ENCODE measurements at regions not wholly inside any gene's neighbourhood (a gene's known extent, or its start where the extent isn't known, plus 50 kb on each side); places are given as distances from the start of the nearest gene placed in this dataset.

DNA sequence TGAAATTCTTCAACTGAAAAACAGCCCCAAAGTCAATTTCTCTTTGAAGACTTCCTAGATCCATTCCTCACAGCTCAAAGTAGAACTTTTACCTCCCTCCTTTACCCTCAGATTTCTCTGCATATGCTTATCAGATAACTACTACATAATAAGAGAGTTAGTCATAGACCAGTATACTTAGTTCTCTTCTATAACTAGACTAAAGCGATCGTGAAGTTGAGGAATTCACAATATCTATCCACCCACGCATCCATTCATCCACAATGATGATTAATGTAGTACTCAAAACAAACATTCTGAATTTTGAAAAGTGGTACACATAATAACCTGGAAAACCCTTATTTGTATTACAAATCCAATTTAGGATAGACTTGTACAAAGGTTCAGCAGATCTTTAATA is 800.9 kb upstream of the TENM4 start:
- in situ Hi-C loops (cut with MboI; ENCODE audit: low pct_unique_long_range_greater_than_20kb, low sequenced_read_pairs): no loop called here
- no peak for DNase-seq

DNA sequence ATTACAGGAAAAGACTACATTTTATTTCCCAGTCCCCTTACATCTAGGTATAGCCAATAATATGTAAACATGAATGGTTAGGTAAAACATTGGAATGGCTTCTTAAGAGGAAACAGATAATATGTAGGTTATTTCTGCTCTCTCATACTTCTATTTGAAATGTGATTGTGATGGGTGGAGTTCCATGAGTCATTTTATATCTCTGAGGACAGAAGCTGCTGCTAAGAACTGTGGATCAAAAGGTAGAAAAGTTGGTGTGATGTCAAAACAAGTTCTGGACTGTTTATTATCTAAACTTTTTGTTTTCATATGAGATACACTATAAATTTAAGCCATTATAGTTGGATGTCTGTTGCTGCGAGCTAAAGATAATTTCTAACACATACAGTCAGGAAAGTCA is 799.4 kb upstream of the TENM4 start:
- in situ Hi-C loops (cut with MboI; ENCODE audit: low pct_unique_long_range_greater_than_20kb, low sequenced_read_pairs): no loop called here
- DNase-seq: no peak

DNA sequence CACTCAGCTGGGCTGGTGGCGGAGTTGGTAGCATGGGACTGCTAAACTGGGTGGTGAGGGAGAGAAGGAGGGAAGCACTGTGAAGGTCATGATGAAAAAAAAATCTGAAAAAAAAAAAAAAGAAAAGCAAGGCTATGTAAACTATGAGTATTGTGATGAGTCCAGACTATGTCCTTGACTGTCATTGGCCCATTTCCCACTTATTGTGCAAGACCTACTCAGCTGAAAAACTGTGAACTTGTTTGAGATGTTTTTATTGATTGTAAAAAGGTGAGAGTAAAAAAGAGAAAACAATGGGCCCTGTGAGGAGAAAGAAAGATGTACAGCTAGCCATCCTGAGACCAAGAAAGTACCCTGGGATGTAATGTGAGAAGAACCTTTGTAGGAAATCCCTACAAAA is 798.4 kb upstream of the TENM4 start:
- in situ Hi-C loops (cut with MboI; ENCODE audit: low pct_unique_long_range_greater_than_20kb, low sequenced_read_pairs): no loop called here
- no peak for DNase-seq

DNA sequence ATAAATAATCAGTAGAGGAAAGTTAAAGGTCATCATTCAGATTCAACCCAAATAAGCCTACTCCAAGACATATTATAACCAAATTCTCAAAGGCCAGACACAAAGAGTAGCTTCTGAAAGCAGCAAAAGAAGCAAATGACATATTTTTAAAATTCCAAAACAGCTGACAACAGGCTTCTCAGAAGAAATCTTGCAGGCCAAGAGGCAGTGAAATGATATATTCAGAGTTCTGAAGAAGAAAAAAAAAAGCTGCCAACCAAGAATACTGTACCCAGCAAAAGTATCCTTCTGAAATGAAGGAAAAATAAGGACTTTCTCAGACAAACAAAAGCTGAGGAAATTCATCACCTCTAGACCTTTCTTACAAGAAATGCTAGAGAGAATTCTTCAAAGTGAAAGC is 787.1 kb upstream of the TENM4 start:
- in situ Hi-C loops (cut with MboI; ENCODE audit: low pct_unique_long_range_greater_than_20kb, low sequenced_read_pairs): no loop called here

DNA sequence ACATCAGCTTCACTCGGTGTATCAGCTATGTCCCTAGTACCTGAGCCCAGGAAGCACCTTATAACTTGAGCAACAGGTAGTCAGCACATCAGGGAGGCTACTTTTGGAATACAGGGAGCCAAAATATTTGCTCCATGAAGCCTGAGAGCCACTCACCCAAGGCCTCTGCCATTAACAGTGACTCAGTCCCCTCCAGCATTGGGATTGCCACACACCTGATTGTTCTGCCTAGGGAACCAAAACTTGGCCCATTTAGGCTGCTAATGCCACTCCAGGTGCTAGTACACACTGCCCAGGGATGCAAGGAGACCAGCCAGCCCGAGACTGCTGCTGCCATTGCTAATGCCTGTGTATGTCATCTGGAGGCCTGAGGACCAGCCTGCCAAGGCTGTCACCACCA is 773.6 kb upstream of the TENM4 start:
- in situ Hi-C loops (cut with MboI; ENCODE audit: low pct_unique_long_range_greater_than_20kb, low sequenced_read_pairs): no loop called here
- DNase-seq: no peak

More for the DNA sequence above, 787.1 kb upstream of the TENM4 start:
- DNase-seq: no peak

DNA sequence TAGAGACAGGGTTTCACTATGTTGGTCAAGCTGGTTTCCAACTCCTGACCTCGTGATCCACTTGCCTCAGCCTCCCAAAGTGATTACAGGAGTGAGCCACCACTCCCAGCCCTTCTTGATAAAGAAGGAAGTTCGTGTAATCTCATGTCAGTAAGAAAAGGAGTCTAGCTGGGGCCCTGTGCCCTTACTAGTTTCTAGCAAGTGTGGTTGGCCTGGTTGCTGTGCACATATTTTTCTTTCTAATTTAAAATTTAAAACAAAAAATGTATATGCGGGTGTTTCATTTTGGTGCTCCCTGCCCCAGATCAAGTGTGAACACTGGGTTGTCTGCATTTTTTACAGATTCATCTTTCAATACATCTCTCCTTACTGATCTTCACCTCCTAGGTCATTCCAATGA is 770.8 kb upstream of the TENM4 start:
- no peak for DNase-seq
- in situ Hi-C loops (cut with MboI; ENCODE audit: low pct_unique_long_range_greater_than_20kb, low sequenced_read_pairs): no loop called here

DNA sequence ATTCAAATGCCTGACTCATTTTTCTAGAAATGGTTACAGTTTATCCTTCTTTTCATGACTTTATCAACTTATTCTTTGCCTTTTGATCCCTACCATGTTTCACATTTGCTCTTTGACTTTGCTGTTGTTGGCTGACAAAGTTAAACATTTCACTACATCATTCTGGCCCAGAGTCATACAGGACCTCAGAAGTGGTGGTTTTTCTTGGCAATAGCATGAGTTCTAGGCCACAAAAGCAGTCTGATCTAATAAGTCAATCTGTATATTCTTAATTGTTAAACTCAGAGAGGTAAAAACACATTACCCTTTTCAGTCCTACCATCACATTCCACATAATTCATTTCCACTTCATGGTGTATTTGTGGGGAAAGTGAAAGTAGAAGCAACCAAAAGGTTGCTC is 763.2 kb upstream of the TENM4 start:
- no peak for DNase-seq
- in situ Hi-C loops (cut with MboI; ENCODE audit: low pct_unique_long_range_greater_than_20kb, low sequenced_read_pairs): no loop called here

DNA sequence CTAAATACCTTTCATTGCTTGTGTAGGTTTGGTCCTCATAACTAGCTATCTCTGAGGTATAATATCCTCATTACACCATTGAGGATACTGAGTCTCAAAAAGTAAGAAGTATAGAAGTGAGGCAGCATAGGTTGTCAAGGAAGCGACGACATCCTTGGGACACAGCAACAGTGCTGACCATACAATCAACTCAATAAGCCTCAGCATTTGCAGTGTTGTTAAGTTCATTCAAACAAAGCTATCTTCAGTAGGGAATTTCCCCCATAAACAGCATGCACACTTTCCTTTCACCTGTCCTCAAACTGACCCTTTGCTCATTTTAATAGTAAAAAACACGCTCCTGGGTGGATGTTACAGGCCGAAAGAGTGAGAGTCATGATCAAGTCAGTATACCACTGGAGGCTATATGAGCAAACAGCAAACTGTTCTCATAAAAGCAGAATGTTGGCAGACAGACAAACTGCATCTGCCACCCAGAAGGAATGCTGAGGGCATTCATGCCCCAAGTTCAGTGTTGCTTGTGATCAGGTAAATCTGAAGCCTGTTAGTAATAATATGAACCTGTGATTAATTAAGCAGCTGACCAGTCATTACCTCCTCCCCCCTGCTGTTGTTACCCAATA is 756.2 kb upstream of the TENM4 start:
- in situ Hi-C loops (cut with MboI; ENCODE audit: low pct_unique_long_range_greater_than_20kb, low sequenced_read_pairs): no loop called here

DNA sequence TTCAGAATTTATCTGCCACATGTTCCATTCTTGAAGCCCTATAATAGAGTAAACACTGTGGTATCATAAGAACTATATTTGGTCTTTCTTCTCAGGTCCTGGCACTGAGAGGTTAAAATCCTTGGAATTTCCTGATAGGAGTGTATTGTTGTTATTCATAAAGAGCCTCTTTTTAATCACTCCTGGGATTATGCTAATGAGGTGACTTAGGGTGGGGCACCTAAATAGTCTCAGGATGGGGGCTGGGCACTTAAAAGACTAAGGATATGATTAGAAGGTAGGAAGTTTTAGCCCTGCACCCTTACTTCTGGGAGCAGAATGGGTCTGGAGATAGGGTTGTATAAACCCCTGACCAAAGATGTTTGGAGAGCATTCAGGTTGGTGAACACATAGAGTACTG is 755.2 kb upstream of the TENM4 start:
- no peak for DNase-seq
- in situ Hi-C loops (cut with MboI; ENCODE audit: low pct_unique_long_range_greater_than_20kb, low sequenced_read_pairs): no loop called here

More for the DNA sequence above, 756.2 kb upstream of the TENM4 start:
- DNase-seq: no peak

DNA sequence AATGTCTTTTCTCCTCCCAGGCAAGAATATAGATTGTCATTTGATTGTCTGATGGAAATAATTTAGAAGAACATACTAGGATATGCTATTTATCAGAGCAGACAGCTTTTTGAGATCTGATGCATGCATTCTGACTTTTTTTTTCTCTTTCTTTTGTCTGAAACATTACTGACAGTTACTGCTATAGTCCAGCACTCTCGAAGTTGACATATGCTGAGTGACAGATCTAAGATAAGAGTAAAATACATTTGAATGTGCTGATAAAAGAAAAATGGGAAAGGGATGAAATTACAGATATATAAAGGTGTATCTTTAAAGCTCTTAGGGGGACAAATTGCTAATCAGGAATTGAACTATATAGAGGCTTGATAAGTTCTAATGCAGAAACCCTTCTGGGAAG is 753.8 kb upstream of the TENM4 start:
- in situ Hi-C loops (cut with MboI; ENCODE audit: low pct_unique_long_range_greater_than_20kb, low sequenced_read_pairs): no loop called here
- DNase-seq: no peak

DNA sequence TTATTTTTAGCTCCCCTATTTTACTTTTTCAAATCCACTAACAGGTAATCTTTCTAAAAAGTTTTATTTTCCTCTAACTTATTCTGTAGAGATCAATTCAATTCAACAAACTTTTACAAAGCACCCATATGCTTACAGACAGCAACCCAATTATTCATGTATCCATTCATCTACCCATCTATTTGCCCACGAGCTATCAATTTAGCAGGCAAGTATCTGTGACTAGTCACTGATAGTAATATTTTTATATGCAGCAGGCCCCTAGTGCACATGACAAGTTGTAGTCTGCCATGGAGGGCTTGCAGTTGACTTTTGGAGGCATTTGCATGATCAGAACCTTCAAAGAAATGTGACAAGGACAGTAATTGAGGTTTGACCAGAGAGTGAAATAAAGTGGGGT is 753.2 kb upstream of the TENM4 start:
- in situ Hi-C loops (cut with MboI; ENCODE audit: low pct_unique_long_range_greater_than_20kb, low sequenced_read_pairs): no loop called here
- DNase-seq: no peak

DNA sequence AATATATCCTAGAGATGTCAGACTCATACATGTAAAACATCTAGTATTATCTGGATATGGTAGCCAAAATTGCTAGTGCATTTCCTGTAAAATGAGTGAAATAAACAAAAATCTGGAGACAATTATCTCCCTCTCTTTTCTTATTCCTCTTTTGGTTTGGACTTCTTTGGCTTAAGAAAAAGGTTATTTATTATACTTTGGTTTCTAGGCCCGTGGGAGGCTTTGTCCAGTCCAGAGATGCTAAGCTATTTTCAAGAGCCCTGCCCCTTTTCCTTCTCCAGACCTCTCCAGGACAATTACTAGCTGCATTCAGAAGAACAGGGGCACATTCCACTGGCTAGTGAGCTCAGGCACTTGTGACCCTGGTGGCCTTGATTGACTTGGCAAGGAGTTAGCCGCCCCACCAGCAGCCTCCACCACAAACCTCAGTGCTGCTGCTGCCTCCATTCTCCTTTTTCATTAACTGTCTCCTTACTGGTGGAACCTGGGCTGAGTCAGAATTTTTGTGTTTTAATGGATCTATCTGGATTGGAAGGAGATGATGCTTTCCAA is 747.3 kb upstream of the TENM4 start:
- in situ Hi-C loops (cut with MboI; ENCODE audit: low pct_unique_long_range_greater_than_20kb, low sequenced_read_pairs): no loop called here

DNA sequence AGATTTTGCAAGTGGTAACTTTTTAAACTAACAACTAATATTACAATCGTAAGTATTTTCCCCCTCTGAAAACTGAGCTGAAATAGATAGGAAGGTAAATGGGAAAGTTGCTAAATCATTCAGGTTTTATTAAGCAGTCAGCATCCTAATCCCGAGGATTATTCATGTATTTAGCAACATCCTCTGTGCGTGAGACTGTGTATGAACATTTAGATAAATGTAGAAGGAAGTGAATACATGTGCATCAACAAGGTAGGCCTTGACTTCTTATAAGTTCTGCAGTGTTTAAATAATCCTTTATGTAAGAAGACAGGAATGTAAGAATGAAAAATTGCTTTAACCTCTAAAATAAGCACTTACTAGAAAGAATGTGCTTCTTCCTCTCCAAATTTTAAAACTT is 745.9 kb upstream of the TENM4 start:
- DNase-seq: no peak
- in situ Hi-C loops (cut with MboI; ENCODE audit: low pct_unique_long_range_greater_than_20kb, low sequenced_read_pairs): no loop called here

More for the DNA sequence above, 747.3 kb upstream of the TENM4 start:
- DNase-seq: no peak

DNA sequence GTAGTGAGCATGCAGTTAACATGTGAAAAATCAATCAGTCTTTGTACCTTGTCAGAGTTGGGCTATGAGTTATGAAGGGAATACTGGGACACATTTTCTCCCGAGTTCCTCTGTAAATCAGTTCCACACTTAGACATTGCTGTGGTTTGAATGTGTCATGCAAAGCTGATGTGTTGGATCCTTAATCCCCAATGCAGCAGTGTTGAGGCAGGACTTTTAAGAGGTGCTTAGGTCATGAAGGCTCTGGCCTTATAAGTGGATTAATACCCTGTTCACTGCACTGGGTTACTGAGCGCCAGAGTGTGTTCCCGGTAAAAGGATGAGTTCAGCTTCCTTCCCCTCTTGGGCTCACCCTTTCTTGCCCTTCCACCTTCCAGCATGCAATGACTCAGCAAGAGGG is 742.1 kb upstream of the TENM4 start:
- DNase-seq: no peak
- in situ Hi-C loops (cut with MboI; ENCODE audit: low pct_unique_long_range_greater_than_20kb, low sequenced_read_pairs): no loop called here

DNA sequence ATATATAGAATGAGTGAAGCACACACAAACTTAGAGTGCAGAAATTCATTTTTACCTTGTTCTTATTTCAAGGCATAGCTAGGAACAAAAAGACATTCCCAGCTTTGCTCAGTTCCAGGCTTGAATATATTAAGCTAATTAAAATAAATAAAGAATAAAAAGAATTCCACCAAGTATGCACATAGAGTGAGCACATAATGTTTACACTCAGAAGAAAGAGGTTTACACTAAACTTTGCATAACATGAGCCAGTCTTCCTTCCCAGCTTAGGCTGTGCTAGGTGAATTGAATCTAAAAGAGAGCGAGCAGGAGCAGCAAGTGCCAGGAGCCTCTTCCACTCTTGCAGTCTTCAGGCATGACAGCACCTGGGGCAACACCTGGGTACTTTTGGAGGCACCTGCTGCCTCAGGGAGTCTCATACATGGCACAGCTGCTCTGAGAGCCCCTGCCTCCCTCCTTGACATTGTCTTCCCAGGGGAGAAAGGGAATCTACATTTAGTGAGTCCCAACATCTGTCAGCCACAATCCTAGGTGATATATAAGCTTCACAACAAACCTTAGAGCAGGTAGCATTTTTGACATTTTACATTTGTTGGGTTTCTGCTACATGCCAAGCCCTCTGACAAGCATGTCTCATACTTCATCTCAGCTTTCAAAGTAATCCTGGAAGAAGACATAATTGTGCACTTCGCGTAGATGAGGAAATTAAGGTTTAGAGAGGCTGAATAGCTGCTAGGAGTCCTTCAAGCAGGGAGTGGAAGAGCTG is 732.7 kb upstream of the TENM4 start:
- in situ Hi-C loops (cut with MboI; ENCODE audit: low pct_unique_long_range_greater_than_20kb, low sequenced_read_pairs): loop anchor here (25.0 kb wide), 1 partner anchor 461 kb away; no protein-coding TSS in a partner anchor
- DNase-seq: no peak

DNA sequence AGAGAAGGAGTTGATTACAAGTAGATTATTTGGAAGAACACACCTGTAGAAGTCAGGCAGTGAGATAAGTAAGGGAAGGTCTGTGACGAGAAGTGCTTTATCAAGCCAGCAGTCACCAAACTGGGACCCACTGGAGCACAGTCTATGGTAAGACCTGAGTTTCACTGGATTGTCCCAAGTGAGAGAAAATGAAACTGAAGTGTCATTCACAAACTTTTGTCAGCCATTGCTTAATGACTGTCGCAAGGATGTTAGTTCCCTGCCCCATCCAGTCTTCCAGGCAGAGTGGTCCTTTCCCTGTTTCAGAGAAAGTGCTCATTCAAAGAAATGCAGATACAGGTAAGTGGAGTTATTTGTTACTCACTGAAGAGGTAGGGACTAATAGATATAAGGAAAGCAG is 728.0 kb upstream of the TENM4 start:
- in situ Hi-C loops (cut with MboI; ENCODE audit: low pct_unique_long_range_greater_than_20kb, low sequenced_read_pairs): loop anchor here (25.0 kb wide), 1 partner anchor 456 kb away; no protein-coding TSS in a partner anchor
- DNase-seq: no peak

DNA sequence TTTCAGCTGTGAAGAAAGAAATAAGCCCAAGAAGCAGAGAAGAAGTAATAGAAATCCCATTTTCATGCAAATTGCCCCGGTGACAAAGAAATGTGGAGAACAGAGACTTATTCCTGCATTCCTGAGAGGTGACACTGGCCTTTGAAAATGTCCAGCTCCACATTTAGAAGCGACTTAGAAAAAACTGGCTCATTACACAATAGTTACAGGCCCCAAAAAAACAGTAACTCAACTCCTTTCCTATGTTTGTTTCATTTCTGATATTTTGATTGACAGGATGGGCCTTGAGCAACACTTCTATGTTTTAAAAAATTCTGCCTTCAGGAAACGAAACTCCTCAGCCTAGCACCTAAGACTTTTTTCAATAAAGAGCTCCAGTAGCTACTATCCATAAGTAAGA is 726.9 kb upstream of the TENM4 start:
- no peak for DNase-seq
- in situ Hi-C loops (cut with MboI; ENCODE audit: low pct_unique_long_range_greater_than_20kb, low sequenced_read_pairs): loop anchor here (25.0 kb wide), 1 partner anchor 455 kb away; no protein-coding TSS in a partner anchor

DNA sequence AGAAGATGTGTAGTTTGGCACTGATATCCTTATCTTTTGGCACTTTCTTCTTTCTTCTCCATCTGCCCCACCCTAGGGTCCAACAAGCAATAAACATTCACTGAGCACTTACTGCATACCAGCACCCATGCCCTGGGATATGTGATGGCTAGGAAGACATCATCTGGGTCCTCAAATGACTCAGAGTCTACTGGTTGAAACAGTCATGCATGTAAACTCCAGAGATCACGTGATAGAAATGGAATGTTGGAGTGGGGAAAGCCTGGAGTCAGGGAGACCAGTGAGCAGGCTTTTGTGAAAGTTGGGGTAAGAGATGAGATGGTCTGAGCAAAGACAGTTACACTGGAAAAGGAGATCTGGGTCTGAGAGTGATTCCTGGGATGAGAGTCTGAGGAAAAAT is 724.9 kb upstream of the TENM4 start:
- in situ Hi-C loops (cut with MboI; ENCODE audit: low pct_unique_long_range_greater_than_20kb, low sequenced_read_pairs): loop anchor here (25.0 kb wide), 1 partner anchor 453 kb away; no protein-coding TSS in a partner anchor
- DNase-seq: no peak

DNA sequence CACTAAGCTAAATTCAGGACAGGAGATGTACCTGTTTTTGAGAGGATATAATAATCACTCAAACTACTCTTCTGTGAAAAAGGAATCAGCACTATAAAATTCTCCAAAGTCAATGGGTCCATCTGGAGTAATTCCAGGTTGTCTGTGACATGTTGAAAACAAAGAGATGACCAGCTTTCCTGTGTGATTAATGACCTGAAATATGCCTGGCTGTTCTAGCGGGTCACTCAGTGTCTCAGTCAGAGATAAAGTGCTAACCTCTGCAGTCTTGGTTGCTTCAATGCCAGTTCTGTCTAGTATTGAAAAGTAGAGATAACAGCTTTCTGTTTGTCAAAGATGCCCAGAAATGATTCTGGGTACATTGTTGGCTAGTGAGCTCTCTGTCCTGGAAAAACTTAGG is 722.6 kb upstream of the TENM4 start:
- in situ Hi-C loops (cut with MboI; ENCODE audit: low pct_unique_long_range_greater_than_20kb, low sequenced_read_pairs): loop anchor here (25.0 kb wide), 1 partner anchor 451 kb away; no protein-coding TSS in a partner anchor
- no peak for DNase-seq

DNA sequence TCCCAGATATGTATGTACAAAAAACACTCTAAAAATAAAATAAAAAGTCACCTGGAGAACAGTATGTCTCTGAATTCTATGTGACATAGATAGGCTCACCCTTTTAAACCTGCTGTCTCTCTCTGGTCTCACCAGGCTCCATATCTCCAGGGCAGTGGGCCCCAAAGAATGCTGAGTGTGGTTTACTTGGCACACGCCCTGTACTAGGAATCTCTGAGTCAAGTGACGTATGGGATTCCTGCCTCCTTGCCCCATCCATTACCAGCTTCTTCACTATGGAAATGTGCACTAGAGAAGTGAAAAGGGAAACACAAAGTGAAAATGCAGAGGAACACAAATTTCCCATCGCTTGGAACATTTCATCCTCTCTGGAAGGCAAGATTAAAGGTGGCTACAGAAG is 722.2 kb upstream of the TENM4 start:
- in situ Hi-C loops (cut with MboI; ENCODE audit: low pct_unique_long_range_greater_than_20kb, low sequenced_read_pairs): loop anchor here (25.0 kb wide), 1 partner anchor 451 kb away; no protein-coding TSS in a partner anchor
- no peak for DNase-seq
